Loucy (cell line): ENCODE measurements at regions not wholly inside any gene's neighbourhood (a gene's known extent, or its start where the extent isn't known, plus 50 kb on each side); places are given as distances from the start of the nearest gene placed in this dataset.

ENCODE experiments used
- EZH2phosphoT487 ChIP-seq: fragments of 200-600 bp; IDR thresholded peaks from 2 replicates; pipeline ENCODE4 v1.6.1; 2018; ENCODE audit warnings: antibody characterized with exemption, mild to moderate bottlenecking, moderate library complexity, borderline replicate concordance
- TF ChIP-seq, protein P1 (sequence below): fragments of 200-600 bp; sonication (generic); conservative IDR thresholded peaks from 2 replicates; pipeline ENCODE4 v1.5.1; 2014; ENCODE audit warnings: mild to moderate bottlenecking, antibody characterized with exemption, low read length

DNA sequence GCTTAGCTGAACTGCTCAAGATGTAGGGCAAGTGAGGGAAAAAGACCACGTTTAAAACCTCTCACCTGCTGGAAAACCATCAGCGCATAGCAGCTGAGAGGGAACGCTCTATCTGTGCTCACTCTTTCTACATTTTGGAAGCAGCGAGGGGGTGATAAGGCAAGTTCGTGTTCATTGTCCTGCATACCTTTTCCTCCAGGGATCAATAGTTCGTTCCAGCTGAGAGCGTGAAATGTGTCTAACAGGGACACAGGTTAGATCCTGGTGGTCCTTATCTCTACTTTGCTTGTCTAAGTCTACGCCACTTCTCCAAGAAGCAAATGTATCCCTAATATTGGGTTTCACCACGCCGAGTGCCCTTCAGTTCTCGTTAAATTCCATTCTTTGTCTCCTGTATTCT lies 183.5 kb upstream of the ZFHX3 start:
- TF ChIP-seq, protein P1, sequence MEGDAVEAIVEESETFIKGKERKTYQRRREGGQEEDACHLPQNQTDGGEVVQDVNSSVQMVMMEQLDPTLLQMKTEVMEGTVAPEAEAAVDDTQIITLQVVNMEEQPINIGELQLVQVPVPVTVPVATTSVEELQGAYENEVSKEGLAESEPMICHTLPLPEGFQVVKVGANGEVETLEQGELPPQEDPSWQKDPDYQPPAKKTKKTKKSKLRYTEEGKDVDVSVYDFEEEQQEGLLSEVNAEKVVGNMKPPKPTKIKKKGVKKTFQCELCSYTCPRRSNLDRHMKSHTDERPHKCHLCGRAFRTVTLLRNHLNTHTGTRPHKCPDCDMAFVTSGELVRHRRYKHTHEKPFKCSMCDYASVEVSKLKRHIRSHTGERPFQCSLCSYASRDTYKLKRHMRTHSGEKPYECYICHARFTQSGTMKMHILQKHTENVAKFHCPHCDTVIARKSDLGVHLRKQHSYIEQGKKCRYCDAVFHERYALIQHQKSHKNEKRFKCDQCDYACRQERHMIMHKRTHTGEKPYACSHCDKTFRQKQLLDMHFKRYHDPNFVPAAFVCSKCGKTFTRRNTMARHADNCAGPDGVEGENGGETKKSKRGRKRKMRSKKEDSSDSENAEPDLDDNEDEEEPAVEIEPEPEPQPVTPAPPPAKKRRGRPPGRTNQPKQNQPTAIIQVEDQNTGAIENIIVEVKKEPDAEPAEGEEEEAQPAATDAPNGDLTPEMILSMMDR: no peak
- TF ChIP-seq EZH2phosphoT487: no peak
